Raji (cell line): ENCODE measurements at regions not wholly inside any gene's neighbourhood (a gene's known extent, or its start where the extent isn't known, plus 50 kb on each side); places are given as distances from the start of the nearest gene placed in this dataset.

Source experiments
- POLR2A ChIP-seq: IDR thresholded peaks from 2 replicates; pipeline ENCODE4 v1.6.1; 2011; ENCODE audit warnings: low read depth, low read length, control low read depth; ENCODE audit not compliant: insufficient read depth

GRCh38 chr3:153545471-153545870 is 383.4 kb downstream of the RAP2B start:
- no peak for TF ChIP-seq POLR2A

- TF ChIP-seq POLR2A = no peak
Measured at GRCh38 chr3:153547970-153548369, 385.9 kb downstream of the RAP2B start.

- no peak for TF ChIP-seq POLR2A
Measured at GRCh38 chr3:153551536-153552285, 389.7 kb downstream of the RAP2B start.

GRCh38 chr3:153552887-153553604 is 391.0 kb downstream of the RAP2B start:
- TF ChIP-seq POLR2A = no peak

- TF ChIP-seq POLR2A = no peak
Measured at GRCh38 chr3:153553605-153553945, 391.5 kb downstream of the RAP2B start.

- no peak for TF ChIP-seq POLR2A
Measured at GRCh38 chr3:153555919-153556318, 393.9 kb downstream of the RAP2B start.

- no peak for TF ChIP-seq POLR2A
Measured at GRCh38 chr3:153567011-153567410, 405.0 kb downstream of the RAP2B start.

- TF ChIP-seq POLR2A = no peak
Measured at GRCh38 chr3:153567556-153567955, 405.5 kb downstream of the RAP2B start.

GRCh38 chr3:153572165-153572564 is 410.1 kb downstream of the RAP2B start:
- no peak for TF ChIP-seq POLR2A

- TF ChIP-seq POLR2A = no peak
Measured at GRCh38 chr3:153572654-153573053, 410.6 kb downstream of the RAP2B start.

GRCh38 chr3:153573481-153573880 is 411.5 kb downstream of the RAP2B start:
- TF ChIP-seq POLR2A = no peak

GRCh38 chr3:153574445-153574844 is 412.4 kb downstream of the RAP2B start:
- TF ChIP-seq POLR2A = no peak

GRCh38 chr3:153577059-153577736 is 415.2 kb downstream of the RAP2B start:
- no peak for TF ChIP-seq POLR2A

- TF ChIP-seq POLR2A = no peak
Measured at GRCh38 chr3:153578046-153578445, 416.0 kb downstream of the RAP2B start.

- no peak for TF ChIP-seq POLR2A
Measured at GRCh38 chr3:153590051-153590450, 428.0 kb downstream of the RAP2B start.

- no peak for TF ChIP-seq POLR2A
Measured at GRCh38 chr3:153591561-153592245, 429.7 kb downstream of the RAP2B start.

- TF ChIP-seq POLR2A = no peak
Measured at GRCh38 chr3:153595186-153595815, 433.3 kb downstream of the RAP2B start.
